ENCODE measurements at regions not wholly inside any gene's neighbourhood (a gene's known extent, or its start where the extent isn't known, plus 50 kb on each side); places are given as distances from the start of the nearest gene placed in this dataset.

DNA sequence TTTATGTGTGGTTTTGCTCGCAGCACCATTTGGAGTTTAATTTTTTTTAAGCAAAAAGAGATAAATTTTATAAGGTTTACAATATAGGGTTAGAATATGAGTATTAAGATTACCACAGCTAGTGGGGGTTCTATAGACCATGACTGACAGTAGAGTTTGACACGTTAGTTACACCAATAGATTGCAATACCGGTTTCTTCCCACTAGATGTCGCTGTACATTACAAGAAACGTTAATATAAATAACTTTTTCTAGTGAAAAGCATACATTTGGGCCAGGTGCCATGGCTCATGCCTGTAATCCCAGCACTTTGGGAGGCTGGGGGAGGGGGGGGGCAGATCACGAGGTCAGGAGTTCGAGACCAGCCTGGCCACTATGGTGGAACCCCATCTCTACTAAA, 433.6 kb downstream of the MAGEB5 start:
- TF ChIP-seq, protein P1, sequence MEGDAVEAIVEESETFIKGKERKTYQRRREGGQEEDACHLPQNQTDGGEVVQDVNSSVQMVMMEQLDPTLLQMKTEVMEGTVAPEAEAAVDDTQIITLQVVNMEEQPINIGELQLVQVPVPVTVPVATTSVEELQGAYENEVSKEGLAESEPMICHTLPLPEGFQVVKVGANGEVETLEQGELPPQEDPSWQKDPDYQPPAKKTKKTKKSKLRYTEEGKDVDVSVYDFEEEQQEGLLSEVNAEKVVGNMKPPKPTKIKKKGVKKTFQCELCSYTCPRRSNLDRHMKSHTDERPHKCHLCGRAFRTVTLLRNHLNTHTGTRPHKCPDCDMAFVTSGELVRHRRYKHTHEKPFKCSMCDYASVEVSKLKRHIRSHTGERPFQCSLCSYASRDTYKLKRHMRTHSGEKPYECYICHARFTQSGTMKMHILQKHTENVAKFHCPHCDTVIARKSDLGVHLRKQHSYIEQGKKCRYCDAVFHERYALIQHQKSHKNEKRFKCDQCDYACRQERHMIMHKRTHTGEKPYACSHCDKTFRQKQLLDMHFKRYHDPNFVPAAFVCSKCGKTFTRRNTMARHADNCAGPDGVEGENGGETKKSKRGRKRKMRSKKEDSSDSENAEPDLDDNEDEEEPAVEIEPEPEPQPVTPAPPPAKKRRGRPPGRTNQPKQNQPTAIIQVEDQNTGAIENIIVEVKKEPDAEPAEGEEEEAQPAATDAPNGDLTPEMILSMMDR (IDR thresholded peaks at IDR 0.05), result no peak
- no peak for TF ChIP-seq POLR2A (IDR thresholded peaks at IDR 0.05)

All from lower leg skin (tissue), 3 donors.